Prostate gland (tissue), 2 donors: ENCODE measurements at regions not wholly inside any gene's neighbourhood (a gene's known extent, or its start where the extent isn't known, plus 50 kb on each side); places are given as distances from the start of the nearest gene placed in this dataset.

Source experiments
- DNase-seq: peaks from one replicate; pipeline ENCODE4 v3.0.0-alpha.2; 2019; ENCODE audit warnings: low spot score
- H3K27ac ChIP-seq, 2 donors: fragments of 200-600 bp; sonication (generic); 2 replicates each; pipeline ENCODE4 v1.5.1; 2017 to 2019
- H3K27me3 ChIP-seq: fragments of 200-600 bp; sonication (generic); replicated peaks from 2 replicates; pipeline ENCODE4 v1.5.1; 2019; ENCODE audit not compliant: insufficient read depth
- H3K36me3 ChIP-seq, 2 donors: fragments of 200-600 bp; sonication (generic); 1 replicate in 1 of 2; 2 replicates in 1 of 2; pipeline versions ENCODE4 v1.5.1 to v1.8.1; 2017 to 2019
- H3K4me1 ChIP-seq: fragments of 200-600 bp; sonication (generic); replicated peaks from 2 replicates; pipeline ENCODE4 v1.5.1; 2019
- H3K4me3 ChIP-seq, 2 donors: fragments of 200-600 bp; sonication (generic); 2 replicates each; pipeline ENCODE4 v1.5.1; 2017 to 2019
- H3K9me3 ChIP-seq: fragments of 200-600 bp; sonication (generic); 2 replicates; pipeline ENCODE4 v1.5.1; 2017
- CTCF ChIP-seq, 4 experiments: fragments of 200-600 bp in 2 of 4; fragments of 450-650 bp in 2 of 4; sonication (generic) in 2 of 4; IDR thresholded peaks; 1 replicate in 3 of 4; 2 replicates in 1 of 4; pipeline ENCODE4 v1.5.1; 2016 to 2019; ENCODE audit warnings: antibody characterized with exemption in 4 of 4, mild to moderate bottlenecking in 2 of 4, moderate library complexity in 2 of 4
- POLR2A ChIP-seq: fragments of 450-650 bp; IDR thresholded peaks from one replicate; pipeline ENCODE4 v1.6.1; 2016; ENCODE audit warnings: antibody characterized with exemption, mild to moderate bottlenecking
- POLR2AphosphoS5 ChIP-seq: sonication (generic); formaldehyde crosslinking; IDR thresholded peaks from one replicate; pipeline ENCODE4 v1.6.1; 2017; ENCODE audit warnings: antibody characterized with exemption
- WGBS: methylation state at CpG from one replicate; pipeline ENCODE4 v1.1.5; 2018; 5-methylcytosine and 5-hydroxymethylcytosine counted together
- intact Hi-C: fragments of 100-400 bp; cut with DNase I; formaldehyde crosslinking; loops from one replicate; pipeline ENCODE4 v1.14.2; 2022

- TF ChIP-seq POLR2AphosphoS5, result no peak
- no peak for TF ChIP-seq CTCF (IDR thresholded peaks at IDR 0.05)
- no peak for TF ChIP-seq POLR2A
- WGBS, result 38% methylated on average over 3 of the region's 3 CpGs
Measured at GRCh38 chr4:45120163-45120562, 393.8 kb upstream of the GNPDA2 start.

GRCh38 chr4:45119376-45119775, 393.0 kb upstream of the GNPDA2 start:
- Histone ChIP-seq H3K27me3 (no peaks in the 10 kb centered on the region), H3K27ac (no peak overlapping the region), H3K9me3 (no peaks in the 10 kb centered on the region), H3K36me3 (no peaks in the 10 kb centered on the region), H3K4me1 (no peaks in the 10 kb centered on the region), H3K4me3 (no peak overlapping the region)
- DNase-seq, result no peak
- intact Hi-C loops, result no loop called here
- TF ChIP-seq CTCF (IDR thresholded peaks at IDR 0.05) (no peak), POLR2AphosphoS5 (no peak)
- WGBS, result 67% methylated on average over 1 of the region's 1 CpG

More at GRCh38 chr4:45120163-45120562, 393.8 kb upstream of the GNPDA2 start:
- H3K9me3 ChIP-seq, result no peaks in the 10 kb centered on the region
- H3K4me3 ChIP-seq, result no peak overlapping the region
- no peak for DNase-seq
- intact Hi-C loops, result no loop called here
- no peaks in the 10 kb centered on the region for H3K27me3 ChIP-seq
- no peak overlapping the region for H3K27ac ChIP-seq
- H3K4me1 ChIP-seq, result no peaks in the 10 kb centered on the region
- no peaks in the 10 kb centered on the region for H3K36me3 ChIP-seq

GRCh38 chr4:45102716-45103115, 376.4 kb upstream of the GNPDA2 start:
- Histone ChIP-seq H3K36me3 (no peaks in the 10 kb centered on the region), H3K27me3 (no peaks in the 10 kb centered on the region), H3K27ac (no peak overlapping the region), H3K4me3 (no peak overlapping the region), H3K4me1 (no peaks in the 10 kb centered on the region), H3K9me3 (no peaks in the 10 kb centered on the region)
- intact Hi-C loops, result no loop called here
- DNase-seq, result no peak
- no peak for TF ChIP-seq POLR2A
- TF ChIP-seq POLR2AphosphoS5, result no peak
- TF ChIP-seq CTCF (IDR thresholded peaks at IDR 0.05), result no peak

GRCh38 chr4:45100956-45101818, 374.8 kb upstream of the GNPDA2 start:
- Histone ChIP-seq H3K27ac (no peak overlapping the region), H3K4me1 (no peaks in the 10 kb centered on the region), H3K9me3 (no peaks in the 10 kb centered on the region), H3K4me3 (no peak overlapping the region), H3K27me3 (no peaks in the 10 kb centered on the region), H3K36me3 (no peaks in the 10 kb centered on the region)
- no peak for TF ChIP-seq POLR2AphosphoS5
- TF ChIP-seq CTCF (IDR thresholded peaks at IDR 0.05), result no peak
- no peak for TF ChIP-seq POLR2A
- intact Hi-C loops, result no loop called here
- DNase-seq, result no peak
- WGBS, result 90% methylated on average over 6 of the region's 6 CpGs

- 45% methylated on average over 1 of the region's 1 CpG for WGBS
- intact Hi-C loops, result no loop called here
- no peaks in the 10 kb centered on the region for H3K9me3 ChIP-seq
- H3K4me1 ChIP-seq, result no peaks in the 10 kb centered on the region
- no peak overlapping the region for H3K4me3 ChIP-seq
- no peak for DNase-seq
- no peaks in the 10 kb centered on the region for H3K27me3 ChIP-seq
- H3K27ac ChIP-seq, result no peak overlapping the region
- TF ChIP-seq CTCF (IDR thresholded peaks at IDR 0.05) (no peak), POLR2A (no peak), POLR2AphosphoS5 (no peak)
- H3K36me3 ChIP-seq, result no peaks in the 10 kb centered on the region
Measured at GRCh38 chr4:45099471-45099870, 373.1 kb upstream of the GNPDA2 start.
